RWPE2 (cell line): ENCODE measurements at regions not wholly inside any gene's neighbourhood (a gene's known extent, or its start where the extent isn't known, plus 50 kb on each side); places are given as distances from the start of the nearest gene placed in this dataset.

Experiments
- ATAC-seq: fragments of 200-7000 bp; cut with Tn5 transposase; 3 replicates; pipeline ENCODE4 v1.9.1; 2021; ENCODE audit warnings: low read depth
- DNase-seq: peaks from one replicate; pipeline ENCODE4 v3.0.0-alpha.2; 2020; ENCODE audit warnings: low spot score
- H3K27ac ChIP-seq: fragments of 450-650 bp; 2 replicates; pipeline ENCODE4 v1.5.1; 2017; ENCODE audit warnings: mild to moderate bottlenecking; ENCODE audit not compliant: poor library complexity, severe bottlenecking
- H3K27me3 ChIP-seq: fragments of 250-450 bp; sonication (Bioruptor Pico); 2 replicates; pipeline ENCODE4 v1.5.1; 2021; ENCODE audit warnings: mild to moderate bottlenecking, moderate library complexity; ENCODE audit not compliant: insufficient read depth, poor library complexity, severe bottlenecking
- H3K36me3 ChIP-seq: fragments of 250-450 bp; sonication (Bioruptor Pico); 2 replicates; pipeline ENCODE4 v1.5.1; 2020; ENCODE audit warnings: low read depth, mild to moderate bottlenecking, moderate library complexity
- H3K4me1 ChIP-seq: fragments of 250-450 bp; sonication (Bioruptor Pico); 2 replicates; pipeline ENCODE4 v1.5.1; 2021; ENCODE audit warnings: mild to moderate bottlenecking, moderate library complexity; ENCODE audit not compliant: insufficient read depth, poor library complexity, severe bottlenecking
- H3K4me3 ChIP-seq: fragments of 250-450 bp; sonication (Bioruptor Pico); 2 replicates; pipeline ENCODE4 v1.5.1; 2021; ENCODE audit warnings: mild to moderate bottlenecking, moderate library complexity; ENCODE audit not compliant: severe bottlenecking
- H3K9me3 ChIP-seq: fragments of 250-450 bp; sonication (Bioruptor Pico); 2 replicates; pipeline ENCODE4 v1.5.1; 2021; ENCODE audit warnings: mild to moderate bottlenecking, moderate library complexity; ENCODE audit not compliant: severe bottlenecking
- CTCF ChIP-seq: fragments of 450-650 bp; IDR thresholded peaks from one replicate; pipeline ENCODE4 v1.5.1; 2017; ENCODE audit warnings: mild to moderate bottlenecking, moderate library complexity; ENCODE audit not compliant: poor library complexity, severe bottlenecking

GRCh38 chr21:26391166-26391565 is 181.9 kb downstream of the CYYR1 start:
- no peak for ATAC-seq

GRCh38 chr21:26389971-26390641 is 183.0 kb downstream of the CYYR1 start:
- TF ChIP-seq CTCF, result no peak
- H3K4me1 ChIP-seq, result peaks cover 33% of the 10 kb centered on the region
- DNase-seq, result peak; percentile 88
- no peaks in the 10 kb centered on the region for H3K27me3 ChIP-seq
- no peak overlapping the region for H3K4me3 ChIP-seq
- peak; percentile 91 for ATAC-seq
- H3K36me3 ChIP-seq, result no peaks in the 10 kb centered on the region
- H3K27ac ChIP-seq, result peak overlapping the region; percentile 98
- no peaks in the 10 kb centered on the region for H3K9me3 ChIP-seq

More at GRCh38 chr21:26391166-26391565, 181.9 kb downstream of the CYYR1 start:
- Histone ChIP-seq H3K27ac (peak overlapping the region; percentile 98), H3K9me3 (no peaks in the 10 kb centered on the region), H3K36me3 (no peaks in the 10 kb centered on the region), H3K27me3 (no peaks in the 10 kb centered on the region), H3K4me1 (peaks cover 33% of the 10 kb centered on the region), H3K4me3 (no peak overlapping the region)
- no peak for DNase-seq
- TF ChIP-seq CTCF, result no peak

DNA sequence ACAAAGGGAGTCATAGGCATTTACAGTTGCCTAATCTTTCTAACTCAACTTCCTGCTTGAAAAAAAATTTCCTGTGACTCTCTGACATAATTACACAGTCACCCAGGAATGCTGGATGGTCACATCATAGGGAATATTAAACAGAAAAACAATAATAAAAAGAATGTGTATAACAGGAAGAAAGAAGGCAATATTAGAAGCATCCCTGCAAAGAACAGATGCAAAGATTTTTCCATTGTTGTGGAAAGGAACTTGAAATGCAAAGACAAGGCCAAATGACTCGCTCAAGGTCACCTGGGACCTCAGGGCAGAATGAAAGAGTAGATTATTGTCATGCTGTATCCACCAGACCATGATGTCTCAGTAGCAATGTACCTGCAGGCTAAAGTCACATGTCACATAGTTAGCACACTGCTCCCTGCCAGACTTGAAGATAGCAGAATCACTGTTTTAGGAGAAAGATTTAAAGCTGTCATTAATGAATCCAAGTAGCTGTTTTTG is 184.3 kb downstream of the CYYR1 start:
- H3K9me3 ChIP-seq, result no peaks in the 10 kb centered on the region
- H3K27me3 ChIP-seq, result no peaks in the 10 kb centered on the region
- H3K27ac ChIP-seq, result peak overlapping the region; percentile 98
- H3K36me3 ChIP-seq, result no peaks in the 10 kb centered on the region
- DNase-seq (no peak), ATAC-seq (peak; percentile 3; the same call in 1 of the 3 replicates)
- TF ChIP-seq CTCF, result no peak
- H3K4me3 ChIP-seq, result no peak overlapping the region
- peaks cover 31% of the 10 kb centered on the region for H3K4me1 ChIP-seq

DNA sequence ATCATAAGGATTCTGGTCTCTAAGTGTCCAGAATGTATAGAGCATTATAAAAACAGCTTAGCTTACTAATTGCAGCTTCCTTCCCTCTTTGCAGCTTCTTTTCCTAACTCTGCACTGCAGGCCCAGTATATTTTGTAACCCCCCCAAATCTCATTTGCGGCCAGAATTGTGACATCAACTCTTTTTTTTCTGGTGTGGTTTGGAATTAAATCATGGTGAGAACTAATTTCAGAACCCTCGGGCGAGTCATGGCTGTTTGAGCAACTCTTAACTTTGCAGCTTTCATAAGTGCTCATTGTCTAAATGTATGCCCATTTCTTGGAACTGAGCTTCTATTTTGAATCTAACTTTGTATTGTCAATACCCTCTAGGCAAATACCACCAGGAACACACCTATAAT is 187.4 kb downstream of the CYYR1 start:
- Histone ChIP-seq H3K9me3 (no peaks in the 10 kb centered on the region), H3K27me3 (no peaks in the 10 kb centered on the region), H3K4me1 (peaks cover 22% of the 10 kb centered on the region), H3K4me3 (no peak overlapping the region), H3K27ac (peak overlapping the region; percentile 98), H3K36me3 (no peaks in the 10 kb centered on the region)
- no peak for DNase-seq
- no peak for TF ChIP-seq CTCF
- ATAC-seq, result no peak

GRCh38 chr21:26379561-26379960 is 193.5 kb downstream of the CYYR1 start:
- H3K27me3 ChIP-seq, result no peaks in the 10 kb centered on the region
- H3K4me1 ChIP-seq, result peaks cover 3% of the 10 kb centered on the region
- DNase-seq, result no peak
- no peaks in the 10 kb centered on the region for H3K36me3 ChIP-seq
- ATAC-seq, result no peak
- H3K4me3 ChIP-seq, result no peak overlapping the region
- TF ChIP-seq CTCF, result no peak
- no peak overlapping the region for H3K27ac ChIP-seq
- H3K9me3 ChIP-seq, result no peaks in the 10 kb centered on the region
